Stimulated activated CD4-positive, alpha-beta T cell treated with anti-CD3 and anti-CD28 coated beads, Interleukin-15, amount 100 ng/mL, for 24 hours (primary cell): ENCODE measurements at regions not wholly inside any gene's neighbourhood (a gene's known extent, or its start where the extent isn't known, plus 50 kb on each side); places are given as distances from the start of the nearest gene placed in this dataset.

Experiments used
- DNase-seq: peaks from one replicate; pipeline ENCODE4 v3.0.0-alpha.2; 2020

DNA sequence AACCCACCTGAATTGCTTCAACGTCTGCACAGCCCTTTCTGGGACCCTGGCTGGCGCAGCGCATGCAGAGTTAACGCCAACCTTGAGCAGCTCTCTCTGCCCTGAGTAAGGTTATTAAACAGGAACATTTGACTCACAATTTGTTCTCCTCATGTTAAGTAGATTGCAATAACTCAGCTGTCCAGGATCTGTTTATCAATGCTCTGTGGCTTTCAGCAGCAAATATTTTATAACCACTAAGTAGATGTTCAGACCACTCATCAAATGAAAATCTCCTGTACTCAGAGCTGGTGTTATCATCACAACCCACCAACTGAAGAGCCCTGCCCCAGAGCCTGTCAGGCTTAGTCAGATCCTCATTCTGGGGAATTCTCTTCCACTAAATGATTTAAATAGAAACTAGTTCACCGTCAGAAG, 403.0 kb downstream of the ZNF608 start:
- DNase-seq = no peak

DNA sequence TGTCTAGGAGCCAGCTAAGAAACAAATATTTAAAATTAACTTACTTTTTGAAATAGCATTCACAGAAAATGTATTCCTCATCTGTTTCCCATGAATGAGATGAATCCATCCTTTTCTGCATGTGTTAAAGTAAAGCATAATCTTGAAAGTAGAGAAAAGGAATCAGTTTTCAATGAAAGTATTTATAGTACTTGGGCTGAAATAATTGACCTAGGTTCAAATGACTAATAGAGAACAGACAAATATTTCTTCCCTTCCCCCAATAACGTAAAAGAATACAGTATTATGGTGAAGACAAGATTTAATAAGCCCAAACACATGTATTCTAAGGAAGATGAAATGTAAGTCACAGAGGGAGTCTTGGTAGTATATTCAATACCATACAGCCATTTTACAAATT, 403.5 kb downstream of the ZNF608 start:
- DNase-seq = no peak

DNA sequence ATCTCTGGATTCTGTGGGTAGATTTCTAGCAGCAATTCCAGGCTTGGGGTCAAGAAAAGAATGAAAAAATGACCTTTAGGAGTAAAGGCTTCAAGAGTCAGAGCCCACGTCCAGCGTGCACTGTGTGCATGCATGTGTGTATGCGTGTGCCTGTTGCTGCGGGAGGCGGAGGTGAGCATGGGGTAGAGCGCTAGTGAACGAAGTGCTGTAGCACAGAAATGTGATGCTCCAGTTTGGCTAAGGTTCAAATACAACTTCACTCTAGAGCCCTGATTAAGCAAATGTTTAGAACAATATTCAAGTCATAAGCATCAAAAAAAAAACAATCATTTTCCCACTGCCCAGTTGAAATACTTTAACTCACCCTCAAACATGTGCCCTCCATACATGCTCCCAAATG, 403.9 kb downstream of the ZNF608 start:
- no peak for DNase-seq

DNA sequence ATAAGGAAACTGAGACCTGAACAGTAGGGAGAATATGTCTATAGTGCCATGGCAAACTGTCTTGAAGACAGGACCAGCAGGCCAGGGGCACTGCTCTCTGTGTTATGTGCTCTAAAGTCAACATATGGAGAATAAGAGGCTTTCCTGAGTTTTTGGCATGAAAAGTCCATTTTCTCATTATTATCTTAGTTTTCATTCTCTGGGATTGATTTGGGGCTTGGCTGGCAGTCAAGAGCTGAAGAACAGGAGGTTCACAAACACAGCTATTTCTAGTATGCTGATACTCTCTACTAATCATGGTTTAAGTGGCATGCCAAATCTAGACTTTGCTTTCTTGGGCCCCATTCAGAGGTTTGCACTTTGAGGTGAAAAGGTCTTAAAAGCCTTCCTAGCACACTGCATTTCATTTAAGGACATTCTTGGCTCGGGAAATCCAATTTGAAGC, 404.4 kb downstream of the ZNF608 start:
- no peak for DNase-seq

DNA sequence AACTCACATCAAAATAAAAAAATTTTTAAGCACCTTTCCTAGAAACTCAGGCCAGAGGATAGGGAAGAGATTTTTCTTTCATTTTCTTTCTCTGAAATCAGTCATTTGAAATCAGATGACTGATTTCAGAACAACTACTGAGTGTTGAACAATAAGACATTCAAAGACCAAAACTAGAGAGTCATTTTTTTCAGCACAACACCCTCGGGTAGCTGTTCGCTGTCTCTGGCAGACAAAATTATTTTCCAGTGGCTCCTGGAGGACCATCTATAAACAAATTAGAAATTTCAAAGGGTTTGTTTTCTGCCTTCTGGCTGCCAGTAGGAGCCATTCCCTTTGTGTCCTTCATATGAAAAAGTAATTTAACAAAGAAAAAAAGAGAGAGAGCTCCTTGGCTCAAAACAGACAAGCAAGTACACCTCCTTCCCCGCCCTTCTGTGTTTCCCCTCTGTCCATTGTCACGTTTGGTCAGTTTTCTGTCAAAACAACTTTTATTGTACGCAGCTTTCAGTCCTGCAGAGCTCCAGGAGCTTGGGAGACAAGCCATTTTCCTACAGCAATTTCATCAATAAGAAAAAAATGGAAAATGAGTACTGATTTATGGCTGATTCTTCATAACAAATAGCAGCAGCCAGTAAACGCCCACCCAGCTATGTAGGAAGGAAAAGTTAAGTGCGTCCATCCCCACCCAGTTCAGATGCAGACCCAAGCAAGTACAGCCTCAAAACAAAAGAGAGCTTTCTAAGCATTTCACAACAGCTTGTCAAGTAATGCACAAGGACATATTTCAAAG, 405.2 kb downstream of the ZNF608 start:
- no peak for DNase-seq

DNA sequence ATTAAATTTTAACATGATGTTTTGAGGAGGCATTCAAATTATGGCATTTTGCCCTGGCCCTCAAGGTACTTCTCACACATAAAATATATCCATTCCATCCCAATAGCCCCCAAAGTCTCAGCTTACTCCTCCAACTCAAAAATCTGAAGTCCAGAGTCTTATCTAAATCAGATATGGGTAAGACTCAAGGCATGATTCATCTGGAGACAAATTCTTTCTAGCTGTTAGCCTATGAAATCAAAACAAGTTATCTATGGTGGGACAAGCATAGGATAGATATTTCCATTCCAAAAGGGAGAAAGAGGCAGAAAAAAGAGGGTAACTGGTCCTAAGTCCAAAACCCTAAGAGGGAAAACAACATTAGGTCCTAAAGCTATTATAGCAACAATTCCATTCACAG, 408.4 kb downstream of the ZNF608 start:
- DNase-seq = no peak

DNA sequence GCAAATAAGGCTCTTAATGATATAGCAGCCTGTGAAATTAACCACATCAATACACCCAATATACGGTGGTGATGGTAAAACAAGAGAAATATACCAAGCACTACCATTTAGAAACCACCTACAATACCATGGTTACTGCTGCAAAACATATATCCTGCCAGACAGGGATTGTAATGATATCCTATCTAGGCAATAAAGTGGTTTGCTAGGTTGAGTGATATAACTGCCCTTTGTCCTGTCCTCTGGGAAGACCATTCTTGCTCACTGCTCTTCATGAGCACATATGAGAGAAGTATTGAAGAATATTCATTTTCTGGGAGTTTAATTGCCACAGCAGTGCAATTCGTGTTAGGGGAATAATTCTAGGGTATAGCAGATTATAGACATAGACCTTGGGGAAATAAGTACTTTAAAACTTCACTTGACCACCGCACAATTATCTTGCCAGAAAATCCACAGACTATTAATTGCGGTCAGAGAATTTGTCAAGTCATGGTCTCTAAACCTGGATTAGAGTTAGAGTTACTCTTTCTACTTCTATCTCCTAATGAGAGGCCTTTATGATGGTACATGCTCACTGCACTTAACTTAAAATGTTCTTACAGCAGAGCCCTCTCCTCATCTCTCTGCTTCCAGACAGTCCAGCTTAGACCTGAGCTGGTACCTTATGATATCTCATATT, 413.0 kb downstream of the ZNF608 start:
- DNase-seq = no peak

DNA sequence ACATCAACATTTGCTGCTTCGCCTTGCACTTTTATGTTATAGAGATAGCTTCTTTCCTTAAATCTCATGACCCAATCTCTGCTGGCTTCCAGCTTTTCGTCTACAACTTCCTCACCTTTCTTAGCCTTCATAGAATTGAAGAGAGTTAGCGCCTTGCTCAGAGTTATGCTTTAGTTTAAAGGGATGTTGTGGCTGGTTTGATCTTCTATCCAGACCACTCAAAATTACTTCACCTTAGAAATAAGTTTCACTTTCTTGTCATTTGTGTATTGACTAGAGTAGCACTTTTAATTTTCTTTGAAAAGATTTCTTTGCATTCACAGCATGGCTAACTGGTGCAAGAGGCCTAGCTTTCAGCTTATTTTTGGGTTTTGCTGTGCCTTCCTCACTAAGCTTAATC, 414.2 kb downstream of the ZNF608 start:
- DNase-seq = no peak

DNA sequence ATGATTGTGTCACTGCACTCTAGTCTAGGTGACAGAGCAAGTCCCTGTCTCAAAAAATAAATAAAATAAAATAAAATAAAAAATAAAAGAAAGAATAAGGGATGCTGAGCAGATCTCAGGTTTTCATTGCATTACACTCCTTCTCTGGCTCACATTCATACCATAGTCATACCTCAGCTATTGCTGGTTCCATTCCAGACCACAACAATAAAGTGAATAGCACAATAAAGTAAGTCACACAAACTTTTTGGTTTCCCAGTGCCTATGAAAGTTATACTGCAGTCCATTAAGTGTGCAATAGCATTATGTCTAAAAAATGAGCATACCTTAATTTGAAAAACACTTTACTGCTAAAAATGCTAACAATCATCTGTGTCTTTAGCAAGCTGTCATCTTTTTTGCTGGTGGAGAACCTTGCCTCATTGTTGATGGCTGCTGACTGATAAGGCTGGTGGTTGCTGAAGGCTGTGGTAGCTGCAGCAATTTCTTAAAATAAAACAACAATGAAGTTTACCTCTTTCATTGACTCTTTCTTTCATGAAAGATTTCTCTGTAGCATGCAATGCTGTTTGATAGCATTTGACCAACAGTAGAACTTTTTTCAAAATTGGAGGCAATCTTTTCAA, 415.7 kb downstream of the ZNF608 start:
- no peak for DNase-seq

DNA sequence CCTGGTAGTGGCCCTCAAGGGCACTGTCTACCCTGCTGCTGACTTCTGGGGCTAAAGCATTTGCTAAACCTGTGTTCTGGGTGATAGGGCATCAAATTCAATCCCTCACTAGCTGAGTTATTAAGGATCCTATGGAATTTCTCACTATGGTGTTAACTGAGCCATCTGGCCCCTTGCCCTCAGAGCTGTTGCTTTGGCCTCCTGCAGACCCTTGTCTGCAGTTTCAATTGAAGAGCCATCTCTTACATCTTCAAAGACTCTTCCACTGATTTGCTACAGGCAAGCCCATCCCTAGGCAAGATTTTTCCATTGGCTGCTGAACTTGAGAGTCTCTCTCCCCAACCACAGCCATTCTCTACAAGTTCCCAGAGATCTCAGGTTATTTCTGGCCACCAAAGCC, 418.2 kb downstream of the ZNF608 start:
- DNase-seq = no peak

DNA sequence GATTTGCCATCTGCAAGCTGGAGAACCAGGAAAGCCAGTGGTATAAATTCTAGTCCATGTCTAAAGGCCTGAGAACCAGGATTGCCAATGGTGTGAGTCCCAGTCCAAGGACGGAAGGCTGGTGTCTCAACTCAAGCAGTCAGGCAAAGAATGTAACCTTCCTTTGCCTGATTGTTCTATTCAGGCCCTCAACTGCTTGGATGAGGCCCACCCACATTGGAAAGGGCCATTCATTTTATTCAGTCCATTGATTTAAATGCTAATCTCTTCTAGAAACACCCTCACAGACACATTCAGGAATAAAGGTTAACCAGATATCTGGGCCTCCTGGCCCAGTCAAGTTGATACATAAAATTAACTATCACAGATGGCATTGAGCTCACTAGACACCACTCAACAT, 427.8 kb downstream of the ZNF608 start:
- DNase-seq = no peak

DNA sequence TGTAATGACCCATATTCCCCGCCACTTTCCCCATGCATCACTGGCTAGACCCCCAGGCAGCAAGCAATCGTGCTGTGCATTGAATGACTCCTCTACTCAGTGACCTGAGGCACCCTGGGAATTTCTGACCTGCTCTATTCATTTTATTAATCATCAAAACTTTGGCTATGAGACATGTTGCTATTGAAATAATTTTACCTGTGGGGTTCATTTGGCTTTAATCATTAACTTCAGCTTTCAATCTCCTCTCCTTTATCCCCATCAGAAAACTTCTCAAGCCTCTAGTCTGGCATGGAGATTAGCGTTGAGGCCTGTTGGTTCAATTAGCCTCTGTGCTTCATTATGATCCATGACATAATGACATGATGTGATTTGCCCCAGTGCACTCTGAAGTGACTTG, 429.0 kb downstream of the ZNF608 start:
- no peak for DNase-seq

DNA sequence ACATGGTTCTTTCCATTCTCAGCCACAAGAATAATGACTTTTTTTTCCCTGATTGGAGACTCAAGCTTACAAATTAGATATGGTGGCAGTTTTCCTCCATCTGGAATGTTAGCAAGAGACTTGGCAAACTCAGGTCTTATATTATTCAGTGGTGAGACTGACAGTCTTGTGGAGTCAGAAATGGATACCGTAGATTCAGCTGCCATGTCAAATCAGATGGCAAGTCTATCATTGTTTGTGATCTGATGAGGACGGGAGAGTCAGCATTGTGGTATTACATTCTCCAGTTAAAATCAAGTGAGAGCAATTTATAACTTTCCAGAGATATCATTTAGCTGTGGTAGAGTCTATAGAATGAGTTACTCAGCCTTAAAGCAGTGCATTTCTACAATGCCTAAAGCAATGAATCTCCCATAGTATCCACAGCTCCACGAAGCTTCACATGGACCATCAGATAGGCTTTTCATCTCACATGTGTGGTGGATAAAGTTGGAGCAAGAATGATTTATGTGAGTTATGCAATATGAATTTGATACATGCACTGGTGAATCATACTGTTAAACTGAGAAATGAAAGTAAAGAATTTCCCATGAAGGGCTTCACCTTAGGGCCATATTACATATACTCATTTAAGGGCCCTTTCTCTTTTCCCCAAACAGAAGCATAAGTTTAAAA, 430.6 kb downstream of the ZNF608 start:
- no peak for DNase-seq

DNA sequence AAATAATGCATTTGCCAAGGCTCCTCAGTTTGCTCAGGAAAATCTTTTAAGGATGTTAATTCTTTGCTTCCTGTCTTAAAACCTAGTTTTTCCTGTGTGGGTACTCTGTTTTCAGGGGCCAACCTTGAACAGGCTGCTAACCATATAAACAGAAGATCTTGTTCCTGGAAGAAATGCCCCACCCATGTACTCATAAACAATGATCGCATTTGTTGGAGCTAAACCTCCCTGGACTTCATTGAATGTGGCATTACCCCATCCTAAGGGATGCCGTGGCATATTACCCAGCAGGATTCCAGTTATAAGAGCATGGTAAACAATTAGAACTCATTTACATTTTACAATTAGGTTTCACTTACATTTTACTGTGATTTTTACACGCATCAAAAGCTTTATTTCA, 436.0 kb downstream of the ZNF608 start:
- DNase-seq = no peak

DNA sequence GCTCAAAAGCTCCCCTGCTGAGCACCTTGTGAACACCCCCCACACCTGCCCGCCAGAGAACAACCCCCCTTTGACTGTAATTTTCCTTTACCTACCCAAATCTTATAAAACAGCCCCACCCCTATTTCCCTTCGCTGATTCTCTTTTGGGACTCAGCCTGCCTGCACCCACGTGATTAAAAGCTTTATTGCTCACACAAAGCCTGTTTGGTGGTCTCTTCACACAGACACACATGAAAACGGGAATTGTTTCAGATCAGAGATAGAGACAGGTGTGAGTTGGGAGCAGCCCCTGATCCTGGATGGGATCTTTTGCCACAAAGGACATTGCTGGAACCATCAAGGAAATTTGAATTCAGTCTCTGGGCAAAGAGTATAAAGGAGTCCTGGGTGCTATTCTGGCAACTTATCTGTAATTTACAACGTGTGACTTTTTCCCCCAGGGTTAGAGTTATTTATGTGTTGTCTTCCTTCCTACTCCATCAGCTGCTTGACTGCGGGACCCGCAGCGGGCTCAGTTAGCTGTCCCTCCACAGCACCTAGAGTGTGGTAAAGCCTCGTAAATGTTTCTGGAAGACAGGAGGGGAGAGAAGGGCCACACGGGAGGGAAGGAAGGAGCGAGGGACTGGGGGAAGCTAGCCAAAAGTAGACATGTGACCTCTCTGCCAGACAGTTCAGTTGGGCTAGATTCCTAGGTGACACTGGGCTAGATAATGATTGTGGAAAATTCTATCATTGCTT, 437.0 kb downstream of the ZNF608 start:
- no peak for DNase-seq

DNA sequence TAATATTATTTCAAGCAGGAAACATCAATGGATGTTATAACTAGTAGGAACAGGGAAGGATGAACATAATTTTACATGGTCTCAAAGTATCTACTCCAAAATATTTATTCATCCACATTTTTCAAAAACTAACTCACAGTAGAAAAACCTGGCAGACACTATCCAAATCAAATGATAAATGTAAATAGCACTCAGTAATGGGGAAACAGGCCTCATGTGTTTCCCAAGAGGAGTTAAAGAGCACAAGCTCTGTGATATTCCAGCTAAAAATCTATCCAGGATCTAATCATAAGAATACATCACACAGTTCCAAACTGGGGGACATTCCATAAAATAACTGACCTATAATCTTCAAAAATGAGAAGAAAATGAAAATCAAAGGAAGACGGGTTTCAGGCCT, 443.1 kb downstream of the ZNF608 start:
- no peak for DNase-seq

DNA sequence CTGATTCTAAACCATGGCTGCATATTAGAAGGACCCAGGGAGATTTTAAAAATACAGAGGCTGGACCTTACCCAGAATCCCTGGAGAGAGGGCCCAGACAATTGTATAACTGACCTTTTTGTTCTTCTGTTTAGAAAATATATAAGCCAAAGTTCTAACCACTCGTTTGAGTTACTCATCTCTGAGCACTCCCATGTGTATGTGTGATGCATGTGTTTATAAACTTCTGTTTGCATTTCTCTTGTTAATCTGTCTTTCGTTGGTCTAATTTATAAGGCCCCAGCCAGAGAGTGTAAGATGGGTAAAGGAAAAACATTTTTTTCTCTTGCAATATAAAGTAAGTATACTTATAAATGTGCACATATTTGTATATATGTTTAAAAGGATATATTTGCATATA, 443.9 kb downstream of the ZNF608 start:
- no peak for DNase-seq

DNA sequence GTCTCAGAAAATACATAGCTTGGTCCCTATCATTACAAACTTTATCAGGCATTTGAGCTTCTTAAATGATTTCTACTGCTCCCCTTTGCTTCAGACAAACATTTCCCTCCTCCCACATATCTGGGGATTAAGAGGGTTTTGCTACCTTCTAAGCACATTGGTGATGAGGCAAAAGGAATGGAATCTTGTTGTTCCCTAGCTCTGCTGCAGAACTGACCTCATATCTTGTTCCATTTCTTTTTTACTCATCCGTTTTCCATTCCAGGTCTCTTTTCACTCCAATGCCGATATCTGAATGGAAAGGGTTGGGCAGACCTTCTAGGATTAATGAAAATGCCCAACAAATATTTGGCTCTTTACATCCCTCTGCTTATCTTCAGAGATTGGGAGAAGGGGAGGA, 444.6 kb downstream of the ZNF608 start:
- no peak for DNase-seq

DNA sequence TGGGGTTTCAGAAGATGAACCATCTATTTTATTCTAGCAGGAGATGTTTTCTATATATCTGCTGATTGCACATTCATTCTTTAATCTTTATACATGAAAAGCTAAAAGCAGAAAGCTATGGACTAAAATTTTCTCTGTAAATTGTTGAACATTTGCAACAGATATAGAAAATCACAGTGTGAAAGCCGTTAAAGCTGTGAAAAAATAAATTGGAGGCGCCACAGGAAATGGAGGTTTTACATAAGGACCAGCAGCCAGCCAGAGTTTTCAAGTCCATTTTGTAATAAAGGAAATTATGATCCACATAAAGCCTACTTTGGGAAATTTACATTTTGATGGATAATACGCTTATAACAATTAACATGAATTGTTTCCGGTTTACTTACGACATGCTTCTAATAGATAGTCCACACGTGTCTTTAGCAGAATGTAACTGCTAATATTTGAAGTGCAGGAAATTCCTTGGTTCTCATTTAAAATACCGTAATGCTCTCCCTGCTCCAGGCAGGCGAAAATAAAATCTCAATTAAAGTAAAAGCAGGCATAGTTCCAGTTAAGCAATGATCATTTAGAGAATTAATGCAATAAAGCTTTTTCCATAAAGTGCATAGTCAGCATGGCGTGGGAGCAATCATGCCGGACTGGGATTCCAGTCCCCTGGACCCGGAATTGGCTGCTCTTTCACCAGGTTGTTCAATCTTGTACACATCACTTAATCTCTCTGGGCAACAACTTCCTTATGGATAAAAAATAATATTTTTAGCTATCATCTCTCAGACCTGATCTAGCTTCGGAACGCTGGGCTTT, 445.4 kb downstream of the ZNF608 start:
- DNase-seq = no peak

DNA sequence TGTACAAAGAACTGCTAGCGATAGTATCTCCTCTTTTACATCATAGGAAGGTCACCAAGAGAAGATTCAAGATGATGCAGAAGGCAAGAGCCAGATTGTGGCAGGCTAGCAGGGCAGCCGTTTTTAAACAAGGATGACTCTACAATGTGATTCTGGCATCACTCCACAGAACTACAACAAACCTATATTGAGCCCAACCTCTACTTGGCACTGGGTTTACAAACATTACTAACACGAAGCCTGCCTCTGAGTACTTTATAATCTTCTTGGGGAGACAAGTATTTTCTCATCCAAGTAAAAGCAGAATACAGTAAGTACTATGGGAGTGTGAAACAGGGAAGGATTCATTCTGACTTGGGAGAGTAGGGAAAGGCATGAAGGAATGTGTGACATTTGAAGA, 448.6 kb downstream of the ZNF608 start:
- no peak for DNase-seq

DNA sequence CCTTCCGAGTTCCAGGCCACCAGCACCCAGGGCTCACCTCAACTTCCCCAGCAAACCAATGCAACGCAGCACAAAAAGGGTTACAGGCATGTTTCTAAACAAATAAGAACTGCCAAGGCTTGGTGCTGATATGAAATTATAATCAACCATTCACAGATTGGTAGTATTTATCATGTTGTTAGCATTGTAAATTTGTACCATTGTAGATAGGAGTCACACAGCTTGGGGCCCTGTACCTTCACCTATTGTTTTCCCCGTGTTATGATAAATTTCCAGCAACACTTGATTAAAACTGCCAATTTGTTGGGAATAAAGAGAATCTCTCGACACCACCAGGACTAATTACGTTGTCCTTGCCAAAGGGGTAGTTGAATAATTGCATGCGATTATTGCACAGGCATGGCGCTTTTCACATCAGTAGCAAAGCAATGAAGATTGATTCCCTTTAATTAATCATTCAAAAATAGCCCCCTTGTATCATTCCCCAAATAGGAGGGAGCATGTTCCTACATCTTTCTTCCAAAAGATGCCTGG, 454.1 kb downstream of the ZNF608 start:
- no peak for DNase-seq
